ENCODE measurements at regions not wholly inside any gene's neighbourhood (a gene's known extent, or its start where the extent isn't known, plus 50 kb on each side); places are given as distances from the start of the nearest gene placed in this dataset.
"Not testable (repeated sequence)": the region's sequence is repeated elsewhere in the genome, so short reads cannot be mapped to it uniquely, and the experiment has no call there.

DNA sequence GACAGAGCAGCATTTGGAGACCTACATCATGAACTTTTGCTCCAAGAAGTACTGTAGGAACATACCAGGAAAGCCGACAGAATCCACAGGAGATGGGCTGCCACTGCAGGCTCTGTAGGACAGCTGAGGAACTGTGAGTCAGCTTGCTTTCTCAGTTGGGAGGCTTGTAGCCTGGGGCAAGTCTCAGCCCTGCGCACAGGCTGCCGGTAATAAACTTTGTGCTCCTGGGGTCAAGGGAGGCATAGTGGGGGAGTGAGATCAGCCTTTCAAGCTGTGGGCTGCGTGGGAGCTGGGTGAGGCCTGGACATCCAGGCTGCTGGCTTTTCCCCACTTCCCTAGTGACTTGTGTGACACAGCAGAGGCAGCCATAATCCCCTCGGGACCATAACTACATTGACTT lies 718.0 kb upstream of the CDH10 start:
- DNase-seq: no peak

DNA sequence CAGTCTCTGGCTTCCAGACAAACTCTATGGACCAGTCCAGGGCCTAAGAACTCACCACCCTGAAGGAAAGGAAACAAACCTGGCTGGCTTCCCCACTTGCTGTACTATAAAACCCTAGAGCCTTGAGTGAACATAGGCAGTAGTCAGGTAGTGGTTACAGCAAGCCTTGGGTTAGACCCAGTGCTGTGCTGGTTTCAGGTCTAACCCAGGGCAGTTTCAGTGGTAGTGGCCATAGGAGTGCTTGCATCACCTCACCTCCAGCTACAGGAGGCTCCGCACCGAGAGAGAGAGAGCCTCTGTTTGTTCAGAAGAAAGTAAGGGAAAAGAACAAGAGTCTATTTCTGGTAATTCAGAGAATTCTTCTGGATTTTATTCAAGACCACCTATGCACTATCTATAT lies 714.1 kb upstream of the CDH10 start:
- no peak for DNase-seq

DNA sequence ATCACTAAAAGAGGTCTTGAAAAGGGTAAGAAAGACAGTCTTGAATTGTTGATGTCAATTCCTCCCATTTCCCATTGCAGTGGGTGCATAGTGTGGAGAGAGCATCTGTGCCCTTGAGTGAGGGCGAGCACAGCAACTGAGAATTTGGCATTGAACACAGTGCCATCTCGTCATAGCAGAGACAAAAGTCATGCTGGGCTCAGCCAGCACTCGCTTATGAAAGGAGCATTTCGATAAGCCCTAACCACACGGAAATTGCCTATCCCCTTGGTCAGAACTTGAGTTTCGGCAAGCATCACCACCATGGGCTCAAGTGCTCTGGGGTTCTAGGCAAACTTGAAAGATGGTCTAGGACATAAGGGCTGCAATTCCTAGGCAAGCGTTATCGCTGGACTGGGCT lies 712.8 kb upstream of the CDH10 start:
- DNase-seq: no peak

DNA sequence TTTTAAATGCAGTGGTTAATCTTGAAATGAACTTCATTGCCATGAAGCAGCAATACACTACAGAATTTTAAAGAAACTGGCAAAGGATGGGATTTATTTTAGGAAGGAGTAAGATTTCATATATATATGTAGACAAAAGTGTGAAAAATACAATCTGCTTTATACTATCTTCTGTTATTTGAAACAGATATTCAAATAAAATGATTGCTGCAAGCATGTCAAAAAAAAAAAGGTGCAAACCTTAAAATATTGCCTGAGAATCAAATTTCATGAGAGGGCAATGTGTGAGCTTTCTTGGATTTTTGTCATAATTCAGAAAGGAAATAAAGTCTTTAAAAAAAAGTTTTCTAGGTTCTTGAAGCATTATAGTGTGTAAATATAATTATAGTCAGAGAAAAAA lies 705.0 kb upstream of the CDH10 start:
- no peak for DNase-seq

DNA sequence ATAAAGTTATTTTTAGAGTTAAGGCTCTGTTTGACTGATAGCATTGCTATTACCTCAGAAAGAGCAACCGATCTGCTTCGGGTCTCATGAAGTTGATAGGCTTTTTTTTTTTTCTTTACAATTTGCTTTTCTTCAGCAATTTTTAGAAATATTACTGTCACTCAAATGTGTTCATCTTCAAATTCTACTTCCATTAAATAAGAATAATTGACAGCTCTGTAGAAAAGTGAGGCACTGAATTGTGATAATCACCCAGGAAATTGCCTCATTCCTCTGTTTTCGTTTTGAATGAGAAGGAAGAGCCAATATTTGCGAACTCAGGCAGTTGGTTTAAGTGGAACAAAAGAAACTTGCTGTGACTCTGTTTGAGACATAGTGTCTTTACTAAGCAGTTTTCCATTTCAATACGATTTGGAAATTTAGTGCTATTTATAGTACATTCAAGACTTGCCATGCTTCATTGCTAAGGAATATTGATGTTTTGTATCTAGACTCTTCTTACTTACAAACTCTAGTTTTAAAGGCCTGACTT lies 700.5 kb upstream of the CDH10 start:
- DNase-seq: no peak

DNA sequence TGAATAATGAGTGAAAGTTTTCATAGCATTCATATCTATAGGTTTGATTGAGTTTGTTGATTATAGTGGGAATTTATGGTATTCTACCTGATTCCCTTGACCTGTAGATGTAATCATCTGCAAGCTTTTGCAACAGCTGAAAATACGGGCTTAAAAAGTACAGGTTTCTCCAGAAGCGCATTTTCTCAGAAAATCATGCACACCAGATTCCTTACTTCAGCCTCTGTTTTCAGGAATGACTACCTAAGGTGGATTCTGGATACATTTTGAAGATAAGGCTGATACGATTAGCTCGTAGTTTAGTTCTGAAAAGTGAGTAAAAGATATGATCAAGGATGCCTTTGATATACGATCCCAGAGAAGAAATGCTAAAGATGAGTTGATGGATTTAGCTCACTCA lies 694.8 kb upstream of the CDH10 start:
- no peak for DNase-seq

DNA sequence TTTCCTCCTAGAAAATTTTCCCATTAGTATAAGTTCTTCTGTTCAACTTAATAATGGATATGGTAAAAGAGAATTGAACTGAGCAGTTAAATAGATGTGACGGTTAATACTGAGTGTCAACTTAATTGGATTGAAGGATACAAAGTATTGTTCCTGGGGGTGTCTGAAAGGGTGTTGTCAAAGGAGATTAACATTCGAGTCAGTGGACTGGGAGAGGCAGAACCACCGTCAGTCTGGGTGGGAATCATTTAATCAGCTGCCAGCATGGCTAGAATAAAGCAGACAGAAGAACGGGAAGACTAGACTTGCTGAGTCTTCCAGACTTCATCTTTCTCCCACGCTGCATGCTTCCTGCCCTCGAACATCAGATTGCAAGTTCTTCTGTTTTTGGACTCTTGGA lies 689.6 kb upstream of the CDH10 start:
- no peak for DNase-seq

DNA sequence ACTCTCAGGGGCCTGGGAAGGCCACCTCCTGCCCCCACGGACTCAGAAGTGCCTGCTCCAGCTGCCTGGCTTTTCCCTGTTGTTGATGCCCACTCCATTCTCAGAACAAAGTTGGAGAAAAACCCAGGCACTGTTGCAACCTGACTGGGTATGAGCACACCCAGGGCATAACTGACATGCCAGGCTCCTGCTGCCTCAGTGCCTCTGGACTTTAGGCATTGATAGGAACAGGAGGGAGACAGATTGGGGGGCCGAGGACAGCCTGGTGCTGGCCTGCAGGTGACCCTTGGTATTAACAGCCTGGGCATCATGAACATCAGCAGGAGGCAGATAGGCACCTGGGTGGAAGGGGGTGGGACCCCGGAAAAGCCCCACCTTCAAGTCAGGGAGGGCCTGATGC lies 685.9 kb upstream of the CDH10 start:
- DNase-seq: no peak

DNA sequence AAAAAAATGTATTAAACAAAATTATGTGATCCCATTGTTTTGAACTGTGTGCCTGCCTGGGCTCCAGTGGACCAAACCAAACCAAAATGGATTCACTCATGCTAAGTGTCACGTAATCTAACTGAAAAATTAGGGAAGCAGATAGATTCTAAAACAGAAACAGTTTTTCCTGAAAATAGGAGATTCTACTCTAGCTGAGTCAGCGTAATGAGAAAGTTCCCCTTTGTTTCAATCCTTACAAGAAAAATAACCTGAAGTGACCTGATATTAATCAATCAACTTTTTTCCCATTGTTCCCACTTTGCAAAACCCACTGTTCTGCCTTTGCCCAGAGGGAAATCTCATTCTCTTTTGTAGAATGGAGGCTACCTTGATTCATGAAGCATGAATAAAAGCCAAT lies 682.4 kb upstream of the CDH10 start:
- no peak for DNase-seq

DNA sequence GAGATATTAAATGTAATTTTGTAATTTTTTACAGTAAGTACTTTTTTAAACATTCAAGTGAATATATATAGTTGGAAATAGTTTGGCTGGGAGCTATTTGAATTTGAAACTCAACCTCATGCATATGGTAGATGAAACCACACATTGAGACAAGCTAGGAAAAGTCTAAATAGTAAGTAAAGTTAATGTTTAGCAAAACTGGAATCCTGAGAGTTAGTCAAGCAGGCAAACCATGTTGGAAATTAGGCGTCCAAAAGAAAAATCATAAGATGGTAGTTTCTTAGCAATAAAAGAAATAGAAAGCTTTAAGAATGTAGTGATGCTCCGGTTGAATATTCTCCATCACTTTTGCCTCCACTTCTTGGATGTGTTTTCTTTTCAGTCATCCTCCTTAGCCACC lies 657.1 kb upstream of the CDH10 start:
- DNase-seq: no peak

DNA sequence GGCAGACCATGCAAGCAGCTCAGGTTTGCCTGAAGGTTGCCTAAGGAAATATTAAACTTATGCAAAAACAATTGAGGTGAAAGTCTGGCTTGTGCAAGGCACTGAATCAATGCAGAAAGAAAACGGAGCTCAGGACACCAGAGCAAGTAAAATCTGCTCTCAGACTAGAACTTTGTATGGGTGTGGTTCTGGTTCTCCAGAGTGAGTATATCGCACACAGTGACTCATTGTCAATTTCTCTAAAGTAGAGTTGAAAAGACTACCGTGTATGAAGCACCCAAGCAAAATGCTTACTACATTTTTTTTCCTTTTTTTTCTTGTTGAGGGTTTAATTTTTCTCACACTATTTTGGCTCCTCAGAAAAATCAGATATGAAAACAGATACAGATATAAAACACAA lies 650.3 kb upstream of the CDH10 start:
- no peak for DNase-seq

DNA sequence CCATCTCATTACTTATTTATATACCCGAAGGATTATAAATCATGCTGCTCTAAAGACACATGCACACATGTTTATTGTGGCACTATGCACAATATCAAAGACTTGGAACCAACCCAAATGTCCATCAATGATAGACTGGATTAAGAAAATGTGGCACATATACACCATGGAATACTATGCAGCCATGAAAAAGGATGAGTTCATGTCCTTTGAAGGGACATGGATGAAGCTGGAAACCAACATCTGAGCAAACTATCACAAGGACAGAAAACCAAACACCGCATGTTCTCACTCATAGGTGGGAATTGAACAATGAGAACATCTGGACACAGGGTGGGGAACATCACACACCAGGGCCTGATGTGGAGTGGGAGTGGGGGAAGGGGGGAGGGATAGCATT lies 645.0 kb upstream of the CDH10 start:
- not testable (repeated sequence) for DNase-seq

DNA sequence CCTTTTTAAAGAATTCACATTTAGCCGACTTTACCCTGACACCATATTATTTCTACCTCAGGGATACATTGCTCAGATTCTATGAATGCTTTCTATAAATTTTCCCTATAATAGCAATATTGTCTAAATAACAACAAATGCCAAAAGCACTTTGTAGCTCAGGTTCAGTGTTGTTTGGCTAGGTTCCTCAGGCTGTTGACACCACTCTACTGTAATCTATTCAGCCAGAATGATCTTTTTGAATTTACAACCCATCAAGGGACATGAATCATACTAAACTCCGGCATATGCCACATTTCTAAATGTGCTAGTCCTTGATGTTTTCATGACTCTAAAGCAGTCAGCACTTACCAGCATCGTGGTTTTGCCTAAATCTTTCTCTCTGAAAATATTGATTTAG lies 641.5 kb upstream of the CDH10 start:
- no peak for DNase-seq

DNA sequence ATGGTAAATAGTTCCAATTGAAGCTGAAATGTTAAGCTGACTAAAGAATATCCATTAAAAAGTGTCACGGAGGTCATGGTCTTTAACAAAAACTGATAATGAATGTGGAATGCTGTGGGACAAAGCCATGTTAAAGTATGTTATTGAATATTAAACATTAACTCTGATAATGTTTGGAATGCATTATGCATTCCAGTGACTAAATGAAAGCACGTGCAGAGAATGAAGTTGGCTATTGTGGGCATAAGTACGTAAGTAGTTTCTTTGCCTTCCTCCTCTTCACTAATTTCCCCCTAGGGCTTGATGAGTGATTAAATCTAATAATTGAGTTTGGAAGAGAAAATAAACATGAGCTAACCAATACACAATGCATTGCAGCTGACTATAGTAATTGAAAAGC lies 640.4 kb upstream of the CDH10 start:
- no peak for DNase-seq

DNA sequence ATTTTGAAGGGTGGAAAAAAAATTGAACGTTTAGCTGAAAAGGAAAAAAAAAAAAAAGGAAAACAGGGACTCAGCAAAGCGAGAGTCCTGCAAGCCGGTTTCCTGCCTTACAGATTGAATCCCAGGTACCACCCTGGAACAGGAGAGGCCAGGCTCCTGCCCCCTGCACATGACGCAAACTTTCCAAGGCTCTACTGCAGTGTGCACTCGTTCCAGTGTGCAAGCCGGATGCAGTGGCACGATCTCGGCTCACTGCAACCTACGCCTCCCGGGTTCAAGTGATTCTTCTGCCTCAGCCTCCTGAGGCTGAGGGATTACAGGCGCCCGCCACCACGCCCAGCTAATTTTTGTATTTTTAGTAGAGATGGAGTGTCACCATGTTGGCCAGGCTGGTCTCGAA lies 618.7 kb upstream of the CDH10 start:
- not testable (repeated sequence) for DNase-seq

DNA sequence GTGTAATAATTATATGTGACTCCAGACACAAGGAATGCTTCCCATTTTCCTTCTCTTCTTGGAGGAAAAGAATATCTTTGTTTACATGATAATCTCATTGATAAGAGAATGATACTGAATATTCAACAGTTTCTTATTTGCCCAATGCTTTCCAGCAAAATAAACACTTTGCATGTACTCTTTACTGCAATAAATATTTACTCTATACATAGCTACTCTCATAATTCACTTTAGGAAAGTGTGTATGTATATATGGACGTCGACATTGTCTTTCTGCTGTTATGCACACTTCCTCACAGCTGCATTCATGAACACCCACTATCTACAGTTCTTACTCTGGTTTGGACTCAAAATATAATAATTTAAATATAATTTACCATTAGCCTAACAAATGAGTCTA lies 617.4 kb upstream of the CDH10 start:
- DNase-seq: no peak

DNA sequence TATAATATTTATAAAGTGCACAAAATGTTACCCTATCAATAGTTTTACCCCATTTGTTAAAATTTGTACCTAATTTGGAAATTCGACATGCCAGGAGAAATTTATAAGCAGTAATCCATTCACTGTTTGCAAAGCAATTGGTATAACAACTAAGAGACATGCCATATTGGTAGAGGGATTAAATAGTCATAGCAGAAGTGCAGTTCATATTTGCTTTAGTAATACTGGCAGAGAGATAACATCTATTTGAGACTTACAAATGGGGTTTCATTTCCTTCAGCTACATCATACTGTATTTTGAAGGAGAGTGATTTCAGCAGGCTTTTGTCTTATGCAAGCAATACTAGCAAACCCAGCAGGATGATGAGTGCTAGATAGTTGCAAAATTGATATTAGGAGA lies 610.4 kb upstream of the CDH10 start:
- DNase-seq: no peak

DNA sequence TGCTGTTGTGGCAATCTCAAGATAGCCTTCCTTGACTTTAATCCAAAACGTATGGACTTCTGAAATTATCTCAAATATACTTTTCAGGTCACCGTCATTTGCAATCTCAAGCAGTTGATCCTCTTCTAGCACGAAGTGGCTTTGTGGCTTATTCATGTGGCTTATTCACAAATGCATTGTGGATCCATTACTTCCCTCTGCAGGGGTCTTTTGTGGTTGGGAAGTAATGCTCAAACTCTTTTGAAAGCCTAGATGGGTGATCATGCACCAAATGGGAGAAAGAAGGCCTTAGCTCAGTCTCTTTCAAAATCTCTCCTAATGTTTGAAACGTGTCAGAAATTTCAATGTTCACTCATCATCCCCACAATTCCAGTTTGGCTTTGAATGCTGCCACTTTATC lies 597.2 kb upstream of the CDH10 start:
- no peak for DNase-seq

DNA sequence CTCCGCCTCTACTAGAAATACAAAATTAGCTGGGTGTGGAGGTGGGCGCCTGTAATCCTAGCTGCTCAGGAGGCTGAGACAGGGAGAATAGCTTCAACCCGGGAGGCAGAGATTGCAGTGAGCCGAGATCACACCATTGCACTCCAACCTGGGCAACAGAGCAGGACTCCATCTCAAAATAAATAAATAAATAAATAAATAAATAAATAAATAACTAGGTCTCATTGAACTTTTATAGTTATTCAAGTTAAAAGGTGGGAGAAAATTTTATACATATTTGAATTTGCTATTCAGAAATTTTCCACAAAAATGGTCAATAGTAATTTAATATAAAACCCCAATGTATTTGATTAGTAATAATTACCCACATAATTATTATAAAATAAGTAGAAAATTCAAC lies 593.9 kb upstream of the CDH10 start:
- not testable (repeated sequence) for DNase-seq

DNA sequence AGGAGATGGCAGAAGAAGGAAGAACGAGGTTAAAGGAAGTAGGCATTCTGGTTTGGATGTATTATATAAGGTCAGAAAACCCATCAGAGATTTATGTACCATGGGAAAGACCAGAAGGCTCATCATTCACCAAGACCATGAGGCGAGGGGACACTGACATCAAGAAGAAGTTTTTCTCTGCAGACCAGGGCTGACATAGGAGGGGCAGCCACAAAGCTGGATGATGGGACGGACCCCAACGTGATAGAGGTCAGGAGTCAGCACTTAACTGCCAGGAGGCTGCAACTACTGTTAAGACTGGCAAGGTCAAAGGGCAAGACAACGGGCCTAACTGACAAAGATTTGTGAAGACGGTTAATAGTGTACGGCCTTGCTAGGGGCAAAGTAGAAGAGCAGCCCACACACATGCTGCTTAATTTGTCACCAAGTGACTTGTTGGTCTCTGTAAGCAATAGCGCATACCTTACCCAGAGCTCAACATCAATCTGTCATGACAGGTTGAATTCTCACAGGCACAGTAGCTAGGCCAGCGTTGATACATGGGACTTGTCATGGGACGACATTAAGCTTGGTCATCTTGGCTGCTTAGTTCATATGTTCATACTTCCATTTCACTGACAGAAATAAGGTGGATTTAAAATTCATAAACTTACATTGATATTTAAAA lies 579.7 kb upstream of the CDH10 start:
- no peak for DNase-seq

DNA sequence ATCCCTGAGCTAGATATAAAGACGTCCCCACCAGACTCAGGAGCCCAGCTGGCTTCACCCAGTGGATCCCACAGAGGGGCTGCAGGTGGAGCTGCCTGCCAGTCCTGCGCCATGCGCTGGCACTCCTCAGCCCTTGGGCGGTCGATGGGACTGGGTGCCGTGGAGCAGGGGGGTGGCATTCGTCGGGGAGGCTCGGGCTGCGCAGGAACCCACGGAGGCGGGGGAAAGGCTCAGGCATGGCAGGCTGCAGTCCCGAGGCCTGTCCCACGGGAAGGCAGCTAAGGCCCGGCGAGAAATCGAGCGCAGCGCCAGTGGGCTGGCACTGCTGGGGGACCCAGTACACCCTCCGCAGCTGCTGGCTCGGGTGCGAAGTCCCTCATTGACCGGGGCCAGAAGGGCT lies 555.1 kb upstream of the CDH10 start:
- DNase-seq: not testable (repeated sequence)

DNA sequence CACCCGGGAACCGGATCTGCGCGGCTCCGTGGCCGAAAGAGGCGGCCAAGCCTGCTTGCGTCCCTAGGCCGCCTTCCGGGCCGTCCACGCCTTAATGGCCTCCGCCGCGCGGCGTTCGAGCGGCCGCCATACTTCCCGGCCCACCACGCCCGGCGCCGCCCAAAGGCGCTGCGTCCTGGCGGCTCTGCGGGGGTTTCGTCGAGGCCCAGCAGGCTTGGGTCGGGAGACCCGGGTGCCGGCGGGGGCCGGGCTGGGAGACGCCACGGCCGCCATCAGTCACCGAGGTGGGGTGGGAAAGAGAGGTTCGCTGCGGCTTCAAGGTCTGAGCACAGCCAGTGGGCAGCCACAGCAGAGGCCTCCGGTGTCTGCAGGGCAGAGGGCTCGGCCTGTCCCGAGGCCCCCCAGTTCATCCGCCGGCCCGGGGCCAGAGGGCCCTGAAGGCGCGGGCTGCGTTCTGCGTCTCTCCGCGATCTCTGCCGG lies 545.8 kb upstream of the CDH10 start:
- no peak for DNase-seq

DNA sequence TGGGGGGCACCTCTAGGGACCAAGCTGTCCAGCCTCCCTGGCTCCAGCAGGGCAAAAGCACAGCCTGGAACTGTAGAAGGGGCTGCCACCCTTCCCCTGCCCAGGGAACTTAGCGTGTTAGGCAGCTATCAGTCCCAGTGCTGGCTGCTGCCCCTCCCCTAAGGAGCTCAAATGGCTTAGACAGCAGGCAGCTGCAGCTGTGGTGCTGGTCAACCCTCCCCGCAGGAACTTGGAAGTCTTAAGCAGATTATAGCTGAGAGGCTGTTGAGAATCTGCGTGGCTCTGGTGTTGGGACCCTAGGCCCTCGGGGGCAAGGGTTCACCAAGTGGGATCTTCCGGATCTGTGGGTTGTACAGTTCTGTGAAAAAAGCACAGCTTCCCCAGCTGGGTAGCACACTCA lies 536.5 kb upstream of the CDH10 start:
- DNase-seq: no peak

DNA sequence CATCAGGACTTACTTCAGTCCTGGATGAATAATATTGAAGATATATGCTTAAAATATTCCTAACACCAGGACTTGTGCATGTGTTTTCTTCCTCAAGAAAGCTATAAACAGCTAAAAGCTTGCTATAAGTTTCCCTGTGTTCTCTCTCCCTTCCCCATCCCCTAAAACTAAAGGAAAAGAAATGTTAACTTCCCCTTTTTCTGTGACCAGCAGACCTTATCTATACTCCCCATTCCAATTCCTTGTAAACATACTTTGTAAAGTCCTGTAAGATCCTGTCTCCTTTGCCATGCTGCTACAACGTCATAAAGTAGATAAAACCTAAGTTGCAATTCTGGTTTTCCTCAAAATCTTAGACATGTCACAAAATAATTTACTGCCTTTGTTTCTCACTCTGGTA lies 517.8 kb upstream of the CDH10 start:
- not testable (repeated sequence) for DNase-seq

DNA sequence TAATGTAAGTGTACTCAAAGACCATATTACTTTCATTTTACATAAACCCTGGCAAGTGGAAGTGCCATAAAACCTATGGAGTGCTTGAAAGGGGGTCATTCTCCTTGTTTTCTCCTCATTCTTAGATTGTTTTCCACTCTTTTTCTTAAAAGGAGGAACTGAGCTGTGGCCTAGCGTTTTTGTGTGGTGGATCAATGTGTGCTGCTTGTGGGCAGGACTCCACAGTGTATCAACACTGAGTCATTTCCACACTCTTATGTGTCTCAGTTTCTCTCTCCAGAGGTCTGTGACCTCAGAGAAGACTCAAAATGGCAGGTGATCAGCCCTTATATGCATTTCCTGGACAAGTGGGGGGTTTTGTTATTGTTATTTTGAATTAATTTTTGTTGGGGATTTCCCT lies 516.1 kb upstream of the CDH10 start:
- no peak for DNase-seq
